Astrocyte (in vitro differentiated cells and primary cell): ENCODE measurements at regions not wholly inside any gene's neighbourhood (a gene's known extent, or its start where the extent isn't known, plus 50 kb on each side); places are given as distances from the start of the nearest gene placed in this dataset.

Experiments used
- EZH2 ChIP-seq: IDR thresholded peaks from 2 replicates; pipeline ENCODE4 v1.6.1; 2012; ENCODE audit warnings: mild to moderate bottlenecking, low read length, inconsistent platforms; ENCODE audit not compliant: insufficient read depth
- TF ChIP-seq, protein P1 (sequence below): IDR thresholded peaks from 2 replicates; pipeline ENCODE4 v1.5.1; 2011; ENCODE audit warnings: low read depth, mild to moderate bottlenecking, inconsistent platforms, low read length, moderate library complexity; ENCODE audit not compliant: insufficient read depth

DNA sequence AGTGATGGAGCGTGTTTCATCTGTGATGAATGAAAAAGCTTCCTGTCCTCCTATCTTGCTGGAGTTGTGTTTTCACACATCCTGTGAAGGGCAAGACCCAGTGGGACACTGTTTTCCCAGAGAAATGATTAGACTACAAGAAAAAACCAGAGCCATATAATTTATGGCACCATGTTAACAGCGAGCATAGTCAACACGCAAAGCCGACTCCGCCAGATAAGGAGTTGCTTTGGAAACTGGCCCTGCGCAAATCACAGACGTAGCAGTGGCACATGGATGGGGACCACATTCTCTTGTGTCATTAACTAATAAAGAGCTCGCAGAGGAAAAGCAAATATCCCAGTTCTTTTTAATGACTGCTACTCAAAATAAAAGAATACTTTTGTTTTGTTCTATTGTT, 471.2 kb upstream of the RUNX1 start:
- TF ChIP-seq, protein P1, sequence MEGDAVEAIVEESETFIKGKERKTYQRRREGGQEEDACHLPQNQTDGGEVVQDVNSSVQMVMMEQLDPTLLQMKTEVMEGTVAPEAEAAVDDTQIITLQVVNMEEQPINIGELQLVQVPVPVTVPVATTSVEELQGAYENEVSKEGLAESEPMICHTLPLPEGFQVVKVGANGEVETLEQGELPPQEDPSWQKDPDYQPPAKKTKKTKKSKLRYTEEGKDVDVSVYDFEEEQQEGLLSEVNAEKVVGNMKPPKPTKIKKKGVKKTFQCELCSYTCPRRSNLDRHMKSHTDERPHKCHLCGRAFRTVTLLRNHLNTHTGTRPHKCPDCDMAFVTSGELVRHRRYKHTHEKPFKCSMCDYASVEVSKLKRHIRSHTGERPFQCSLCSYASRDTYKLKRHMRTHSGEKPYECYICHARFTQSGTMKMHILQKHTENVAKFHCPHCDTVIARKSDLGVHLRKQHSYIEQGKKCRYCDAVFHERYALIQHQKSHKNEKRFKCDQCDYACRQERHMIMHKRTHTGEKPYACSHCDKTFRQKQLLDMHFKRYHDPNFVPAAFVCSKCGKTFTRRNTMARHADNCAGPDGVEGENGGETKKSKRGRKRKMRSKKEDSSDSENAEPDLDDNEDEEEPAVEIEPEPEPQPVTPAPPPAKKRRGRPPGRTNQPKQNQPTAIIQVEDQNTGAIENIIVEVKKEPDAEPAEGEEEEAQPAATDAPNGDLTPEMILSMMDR: no peak
- no peak for TF ChIP-seq EZH2
